ENCODE measurements at regions not wholly inside any gene's neighbourhood (a gene's known extent, or its start where the extent isn't known, plus 50 kb on each side); places are given as distances from the start of the nearest gene placed in this dataset.

DNA sequence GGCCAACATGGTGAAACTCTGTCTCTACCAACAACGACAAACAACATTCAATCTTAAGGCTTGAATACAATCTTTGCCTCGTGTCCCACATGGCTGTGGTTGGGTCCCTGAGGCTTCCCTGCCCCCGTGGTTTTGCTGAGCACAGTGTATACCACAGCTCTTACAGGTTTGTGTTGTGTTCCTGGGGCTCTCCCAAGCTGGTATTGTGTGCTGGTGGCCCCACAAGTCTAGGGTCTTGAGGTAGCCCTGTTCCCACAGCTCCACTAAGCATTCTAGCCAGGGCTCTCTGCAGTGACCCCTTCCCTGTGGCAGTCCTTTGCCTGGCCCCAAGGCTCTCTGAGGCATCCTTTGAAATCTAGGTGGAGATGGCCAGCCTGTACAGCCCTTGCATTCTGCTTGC is 68.0 kb upstream of the CCNY start:
- TF ChIP-seq, protein P1, sequence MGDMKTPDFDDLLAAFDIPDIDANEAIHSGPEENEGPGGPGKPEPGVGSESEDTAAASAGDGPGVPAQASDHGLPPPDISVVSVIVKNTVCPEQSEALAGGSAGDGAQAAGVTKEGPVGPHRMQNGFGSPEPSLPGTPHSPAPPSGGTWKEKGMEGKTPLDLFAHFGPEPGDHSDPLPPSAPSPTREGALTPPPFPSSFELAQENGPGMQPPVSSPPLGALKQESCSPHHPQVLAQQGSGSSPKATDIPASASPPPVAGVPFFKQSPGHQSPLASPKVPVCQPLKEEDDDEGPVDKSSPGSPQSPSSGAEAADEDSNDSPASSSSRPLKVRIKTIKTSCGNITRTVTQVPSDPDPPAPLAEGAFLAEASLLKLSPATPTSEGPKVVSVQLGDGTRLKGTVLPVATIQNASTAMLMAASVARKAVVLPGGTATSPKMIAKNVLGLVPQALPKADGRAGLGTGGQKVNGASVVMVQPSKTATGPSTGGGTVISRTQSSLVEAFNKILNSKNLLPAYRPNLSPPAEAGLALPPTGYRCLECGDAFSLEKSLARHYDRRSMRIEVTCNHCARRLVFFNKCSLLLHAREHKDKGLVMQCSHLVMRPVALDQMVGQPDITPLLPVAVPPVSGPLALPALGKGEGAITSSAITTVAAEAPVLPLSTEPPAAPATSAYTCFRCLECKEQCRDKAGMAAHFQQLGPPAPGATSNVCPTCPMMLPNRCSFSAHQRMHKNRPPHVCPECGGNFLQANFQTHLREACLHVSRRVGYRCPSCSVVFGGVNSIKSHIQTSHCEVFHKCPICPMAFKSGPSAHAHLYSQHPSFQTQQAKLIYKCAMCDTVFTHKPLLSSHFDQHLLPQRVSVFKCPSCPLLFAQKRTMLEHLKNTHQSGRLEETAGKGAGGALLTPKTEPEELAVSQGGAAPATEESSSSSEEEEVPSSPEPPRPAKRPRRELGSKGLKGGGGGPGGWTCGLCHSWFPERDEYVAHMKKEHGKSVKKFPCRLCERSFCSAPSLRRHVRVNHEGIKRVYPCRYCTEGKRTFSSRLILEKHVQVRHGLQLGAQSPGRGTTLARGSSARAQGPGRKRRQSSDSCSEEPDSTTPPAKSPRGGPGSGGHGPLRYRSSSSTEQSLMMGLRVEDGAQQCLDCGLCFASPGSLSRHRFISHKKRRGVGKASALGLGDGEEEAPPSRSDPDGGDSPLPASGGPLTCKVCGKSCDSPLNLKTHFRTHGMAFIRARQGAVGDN (CRISPR knock-in tag; IDR thresholded peaks at IDR 0.05): no peak
- TF ChIP-seq, protein P2, sequence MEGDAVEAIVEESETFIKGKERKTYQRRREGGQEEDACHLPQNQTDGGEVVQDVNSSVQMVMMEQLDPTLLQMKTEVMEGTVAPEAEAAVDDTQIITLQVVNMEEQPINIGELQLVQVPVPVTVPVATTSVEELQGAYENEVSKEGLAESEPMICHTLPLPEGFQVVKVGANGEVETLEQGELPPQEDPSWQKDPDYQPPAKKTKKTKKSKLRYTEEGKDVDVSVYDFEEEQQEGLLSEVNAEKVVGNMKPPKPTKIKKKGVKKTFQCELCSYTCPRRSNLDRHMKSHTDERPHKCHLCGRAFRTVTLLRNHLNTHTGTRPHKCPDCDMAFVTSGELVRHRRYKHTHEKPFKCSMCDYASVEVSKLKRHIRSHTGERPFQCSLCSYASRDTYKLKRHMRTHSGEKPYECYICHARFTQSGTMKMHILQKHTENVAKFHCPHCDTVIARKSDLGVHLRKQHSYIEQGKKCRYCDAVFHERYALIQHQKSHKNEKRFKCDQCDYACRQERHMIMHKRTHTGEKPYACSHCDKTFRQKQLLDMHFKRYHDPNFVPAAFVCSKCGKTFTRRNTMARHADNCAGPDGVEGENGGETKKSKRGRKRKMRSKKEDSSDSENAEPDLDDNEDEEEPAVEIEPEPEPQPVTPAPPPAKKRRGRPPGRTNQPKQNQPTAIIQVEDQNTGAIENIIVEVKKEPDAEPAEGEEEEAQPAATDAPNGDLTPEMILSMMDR (CRISPR knock-in tag; IDR thresholded peaks at IDR 0.05): no peak
- no peak for TF ChIP-seq MATR3 (CRISPR knock-in tag; IDR thresholded peaks at IDR 0.05)
- no peak for TF ChIP-seq TP53 (CRISPR knock-in tag; conservative IDR thresholded peaks at IDR 0.05)
- TF ChIP-seq, protein P3, sequence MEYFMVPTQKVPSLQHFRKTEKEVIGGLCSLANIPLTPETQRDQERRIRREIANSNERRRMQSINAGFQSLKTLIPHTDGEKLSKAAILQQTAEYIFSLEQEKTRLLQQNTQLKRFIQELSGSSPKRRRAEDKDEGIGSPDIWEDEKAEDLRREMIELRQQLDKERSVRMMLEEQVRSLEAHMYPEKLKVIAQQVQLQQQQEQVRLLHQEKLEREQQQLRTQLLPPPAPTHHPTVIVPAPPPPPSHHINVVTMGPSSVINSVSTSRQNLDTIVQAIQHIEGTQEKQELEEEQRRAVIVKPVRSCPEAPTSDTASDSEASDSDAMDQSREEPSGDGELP (IDR thresholded peaks at IDR 0.05; ENCODE audit: borderline replicate concordance, low read depth): no peak
- TF ChIP-seq NFRKB (IDR thresholded peaks at IDR 0.05): no peak
- TF ChIP-seq, protein P4, sequence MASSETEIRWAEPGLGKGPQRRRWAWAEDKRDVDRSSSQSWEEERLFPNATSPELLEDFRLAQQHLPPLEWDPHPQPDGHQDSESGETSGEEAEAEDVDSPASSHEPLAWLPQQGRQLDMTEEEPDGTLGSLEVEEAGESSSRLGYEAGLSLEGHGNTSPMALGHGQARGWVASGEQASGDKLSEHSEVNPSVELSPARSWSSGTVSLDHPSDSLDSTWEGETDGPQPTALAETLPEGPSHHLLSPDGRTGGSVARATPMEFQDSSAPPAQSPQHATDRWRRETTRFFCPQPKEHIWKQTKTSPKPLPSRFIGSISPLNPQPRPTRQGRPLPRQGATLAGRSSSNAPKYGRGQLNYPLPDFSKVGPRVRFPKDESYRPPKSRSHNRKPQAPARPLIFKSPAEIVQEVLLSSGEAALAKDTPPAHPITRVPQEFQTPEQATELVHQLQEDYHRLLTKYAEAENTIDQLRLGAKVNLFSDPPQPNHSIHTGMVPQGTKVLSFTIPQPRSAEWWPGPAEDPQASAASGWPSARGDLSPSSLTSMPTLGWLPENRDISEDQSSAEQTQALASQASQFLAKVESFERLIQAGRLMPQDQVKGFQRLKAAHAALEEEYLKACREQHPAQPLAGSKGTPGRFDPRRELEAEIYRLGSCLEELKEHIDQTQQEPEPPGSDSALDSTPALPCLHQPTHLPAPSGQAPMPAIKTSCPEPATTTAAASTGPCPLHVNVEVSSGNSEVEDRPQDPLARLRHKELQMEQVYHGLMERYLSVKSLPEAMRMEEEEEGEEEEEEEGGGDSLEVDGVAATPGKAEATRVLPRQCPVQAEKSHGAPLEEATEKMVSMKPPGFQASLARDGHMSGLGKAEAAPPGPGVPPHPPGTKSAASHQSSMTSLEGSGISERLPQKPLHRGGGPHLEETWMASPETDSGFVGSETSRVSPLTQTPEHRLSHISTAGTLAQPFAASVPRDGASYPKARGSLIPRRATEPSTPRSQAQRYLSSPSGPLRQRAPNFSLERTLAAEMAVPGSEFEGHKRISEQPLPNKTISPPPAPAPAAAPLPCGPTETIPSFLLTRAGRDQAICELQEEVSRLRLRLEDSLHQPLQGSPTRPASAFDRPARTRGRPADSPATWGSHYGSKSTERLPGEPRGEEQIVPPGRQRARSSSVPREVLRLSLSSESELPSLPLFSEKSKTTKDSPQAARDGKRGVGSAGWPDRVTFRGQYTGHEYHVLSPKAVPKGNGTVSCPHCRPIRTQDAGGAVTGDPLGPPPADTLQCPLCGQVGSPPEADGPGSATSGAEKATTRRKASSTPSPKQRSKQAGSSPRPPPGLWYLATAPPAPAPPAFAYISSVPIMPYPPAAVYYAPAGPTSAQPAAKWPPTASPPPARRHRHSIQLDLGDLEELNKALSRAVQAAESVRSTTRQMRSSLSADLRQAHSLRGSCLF (CRISPR knock-in tag; IDR thresholded peaks at IDR 0.05; ENCODE audit: borderline replicate concordance): no peak
- no peak for TF ChIP-seq HNRNPUL1 (IDR thresholded peaks at IDR 0.05; ENCODE audit: low read depth, low read length)

Data from HepG2 (cell line).